Effector memory CD4-positive, alpha-beta T cell (primary cell): ENCODE measurements at regions not wholly inside any gene's neighbourhood (a gene's known extent, or its start where the extent isn't known, plus 50 kb on each side); places are given as distances from the start of the nearest gene placed in this dataset.

Experiments used
- DNase-seq, 3 donors: peaks; one replicate each; pipeline ENCODE4 v3.0.0-alpha.2; 2020
- H3K27ac ChIP-seq: 2 replicates; pipeline ENCODE4 v1.7.0; 2013; ENCODE audit warnings: mild to moderate bottlenecking, low read length, moderate library complexity; ENCODE audit not compliant: insufficient read depth, poor library complexity, severe bottlenecking
- H3K27me3 ChIP-seq: replicated peaks from 2 replicates; pipeline ENCODE4 v1.7.0; 2013; ENCODE audit warnings: mild to moderate bottlenecking, low read length; ENCODE audit not compliant: insufficient read depth, control insufficient read depth, poor library complexity, severe bottlenecking
- H3K36me3 ChIP-seq: 2 replicates; pipeline ENCODE4 v1.7.0; 2013; ENCODE audit warnings: mild to moderate bottlenecking, low read length, moderate library complexity; ENCODE audit not compliant: control insufficient read depth, insufficient read depth
- H3K4me1 ChIP-seq: 2 replicates; pipeline ENCODE4 v1.7.0; 2013; ENCODE audit warnings: low read length, mild to moderate bottlenecking; ENCODE audit not compliant: control insufficient read depth, insufficient read depth, poor library complexity, severe bottlenecking
- H3K4me3 ChIP-seq: 2 replicates; pipeline ENCODE4 v1.7.0; 2013; ENCODE audit warnings: low read length, low read depth, mild to moderate bottlenecking; ENCODE audit not compliant: insufficient read depth, poor library complexity, severe bottlenecking
- H3K9me3 ChIP-seq: 2 replicates; pipeline ENCODE4 v1.7.0; 2013; ENCODE audit warnings: mild to moderate bottlenecking, low read length, moderate library complexity; ENCODE audit not compliant: control insufficient read depth

- Histone ChIP-seq H3K9me3 (no peaks in the 10 kb centered on the region), H3K27me3 (no peaks in the 10 kb centered on the region), H3K4me1 (no peaks in the 10 kb centered on the region), H3K36me3 (no peaks in the 10 kb centered on the region), H3K4me3 (no peak overlapping the region), H3K27ac (no peak overlapping the region)
- no peak for DNase-seq
These were observed 351.7 kb downstream of the RAD51AP2 start for GRCh38 chr2:17166506-17166905.

GRCh38 chr2:17164550-17164949, 353.7 kb downstream of the RAD51AP2 start:
- Histone ChIP-seq H3K27ac (no peak overlapping the region), H3K4me1 (no peaks in the 10 kb centered on the region), H3K9me3 (no peaks in the 10 kb centered on the region), H3K27me3 (no peaks in the 10 kb centered on the region), H3K36me3 (no peaks in the 10 kb centered on the region), H3K4me3 (no peak overlapping the region)
- no peak for DNase-seq

GRCh38 chr2:17163638-17164037, 354.6 kb downstream of the RAD51AP2 start:
- no peaks in the 10 kb centered on the region for H3K27me3 ChIP-seq
- no peak overlapping the region for H3K27ac ChIP-seq
- H3K36me3 ChIP-seq: no peaks in the 10 kb centered on the region
- no peak for DNase-seq
- no peak overlapping the region for H3K4me3 ChIP-seq
- H3K4me1 ChIP-seq: no peaks in the 10 kb centered on the region
- H3K9me3 ChIP-seq: no peaks in the 10 kb centered on the region

- Histone ChIP-seq H3K9me3 (no peaks in the 10 kb centered on the region), H3K4me3 (no peak overlapping the region), H3K27me3 (no peaks in the 10 kb centered on the region), H3K36me3 (no peaks in the 10 kb centered on the region), H3K4me1 (no peaks in the 10 kb centered on the region), H3K27ac (no peak overlapping the region)
- no peak for DNase-seq
These were observed 355.5 kb downstream of the RAD51AP2 start for GRCh38 chr2:17162713-17163112.

GRCh38 chr2:17160594-17160993, 357.6 kb downstream of the RAD51AP2 start:
- Histone ChIP-seq H3K27me3 (no peaks in the 10 kb centered on the region), H3K4me1 (no peaks in the 10 kb centered on the region), H3K27ac (no peak overlapping the region), H3K36me3 (no peaks in the 10 kb centered on the region), H3K4me3 (no peak overlapping the region), H3K9me3 (no peaks in the 10 kb centered on the region)
- DNase-seq: no peak

- Histone ChIP-seq H3K4me3 (no peak overlapping the region), H3K27me3 (no peaks in the 10 kb centered on the region), H3K27ac (no peak overlapping the region), H3K4me1 (no peaks in the 10 kb centered on the region), H3K9me3 (no peaks in the 10 kb centered on the region), H3K36me3 (no peaks in the 10 kb centered on the region)
- no peak for DNase-seq
These were observed 362.2 kb downstream of the RAD51AP2 start for GRCh38 chr2:17156086-17156485.

GRCh38 chr2:17149945-17150344, 368.3 kb downstream of the RAD51AP2 start:
- no peaks in the 10 kb centered on the region for H3K36me3 ChIP-seq

GRCh38 chr2:17148407-17149145, 369.7 kb downstream of the RAD51AP2 start:
- DNase-seq: no peak
- H3K27ac ChIP-seq: no peak overlapping the region
- no peaks in the 10 kb centered on the region for H3K36me3 ChIP-seq
- no peaks in the 10 kb centered on the region for H3K27me3 ChIP-seq
- no peak overlapping the region for H3K4me3 ChIP-seq
- H3K4me1 ChIP-seq: no peaks in the 10 kb centered on the region
- no peaks in the 10 kb centered on the region for H3K9me3 ChIP-seq

More at GRCh38 chr2:17149945-17150344, 368.3 kb downstream of the RAD51AP2 start:
- H3K4me3 ChIP-seq: no peak overlapping the region
- no peaks in the 10 kb centered on the region for H3K4me1 ChIP-seq
- no peaks in the 10 kb centered on the region for H3K9me3 ChIP-seq
- H3K27me3 ChIP-seq: no peaks in the 10 kb centered on the region
- no peak for DNase-seq
- no peak overlapping the region for H3K27ac ChIP-seq

- H3K36me3 ChIP-seq: no peaks in the 10 kb centered on the region
- no peaks in the 10 kb centered on the region for H3K4me1 ChIP-seq
- no peak overlapping the region for H3K27ac ChIP-seq
- H3K27me3 ChIP-seq: no peaks in the 10 kb centered on the region
- H3K9me3 ChIP-seq: no peaks in the 10 kb centered on the region
- DNase-seq: no peak
- H3K4me3 ChIP-seq: no peak overlapping the region
These were observed 371.9 kb downstream of the RAD51AP2 start for GRCh38 chr2:17146358-17146757.

- Histone ChIP-seq H3K4me1 (no peaks in the 10 kb centered on the region), H3K36me3 (no peaks in the 10 kb centered on the region), H3K27me3 (no peaks in the 10 kb centered on the region), H3K9me3 (no peaks in the 10 kb centered on the region), H3K27ac (no peak overlapping the region), H3K4me3 (no peak overlapping the region)
- DNase-seq: no peak
These were observed 381.4 kb downstream of the RAD51AP2 start for GRCh38 chr2:17136877-17137276.
